Vagina (tissue), 2 donors: ENCODE measurements at regions not wholly inside any gene's neighbourhood (a gene's known extent, or its start where the extent isn't known, plus 50 kb on each side); places are given as distances from the start of the nearest gene placed in this dataset.

Experiments used
- DNase-seq, 2 donors: peaks; one replicate each; pipeline ENCODE4 v3.0.0-alpha.2; 2017; ENCODE audit errors: extremely low spot score in 2 of 2
- H3K27ac ChIP-seq: fragments of 200-600 bp; sonication (generic); one replicate; pipeline ENCODE4 v1.5.1; 2019
- H3K27me3 ChIP-seq: fragments of 200-600 bp; sonication (generic); one replicate; pipeline ENCODE4 v1.5.1; 2019
- H3K36me3 ChIP-seq, 2 donors: fragments of 200-600 bp; sonication (generic); one replicate each; pipeline ENCODE4 v1.5.1; 2017 to 2019
- H3K4me1 ChIP-seq: fragments of 200-600 bp; sonication (generic); one replicate; pipeline ENCODE4 v1.5.1; 2019
- H3K4me3 ChIP-seq, 2 donors: fragments of 200-600 bp; sonication (generic); 1 replicate in 1 of 2; 2 replicates in 1 of 2; pipeline ENCODE4 v1.5.1; 2016 to 2019
- H3K9me3 ChIP-seq: fragments of 200-600 bp; sonication (generic); one replicate; pipeline ENCODE4 v1.5.1; 2019
- CTCF ChIP-seq, 3 experiments: fragments of 450-650 bp in 2 of 3; fragments of 200-600 bp in 1 of 3; sonication (generic) in 1 of 3; IDR thresholded peaks; one replicate each; pipeline ENCODE4 v1.5.1; 2017 to 2019; ENCODE audit warnings: antibody characterized with exemption in 3 of 3, mild to moderate bottlenecking in 2 of 3, moderate library complexity in 2 of 3
- POLR2A ChIP-seq, 2 donors: fragments of 450-650 bp; IDR thresholded peaks; one replicate each; pipeline ENCODE4 v1.6.1; 2017; ENCODE audit warnings: antibody characterized with exemption in 2 of 2, mild to moderate bottlenecking in 2 of 2, moderate library complexity in 2 of 2
- POLR2AphosphoS5 ChIP-seq, 2 donors: sonication (generic); formaldehyde crosslinking; IDR thresholded peaks; one replicate each; pipeline ENCODE4 v1.9.0; 2017; ENCODE audit warnings: antibody characterized with exemption in 2 of 2, mild to moderate bottlenecking in 2 of 2, low read depth in 1 of 2; ENCODE audit not compliant: insufficient read depth in 1 of 2
- intact Hi-C: fragments of 100-400 bp; cut with DNase I; formaldehyde crosslinking; loops from one replicate; pipeline ENCODE4 v1.15.1; 2023

- Histone ChIP-seq H3K4me1 (no peaks in the 10 kb centered on the region), H3K9me3 (no peaks in the 10 kb centered on the region), H3K27me3 (no peaks in the 10 kb centered on the region), H3K36me3 (no peaks in the 10 kb centered on the region), H3K27ac (no peak overlapping the region), H3K4me3 (no peak overlapping the region)
- no peak for DNase-seq
- TF ChIP-seq POLR2AphosphoS5 (IDR thresholded peaks at IDR 0.05; ENCODE audit: insufficient read depth in 1 of 2, low read depth in 1 of 2) (no peak), POLR2A (IDR thresholded peaks at IDR 0.05) (no peak), CTCF (IDR thresholded peaks at IDR 0.05) (no peak)
- intact Hi-C loops = no loop called here
Observed at GRCh38 chr20:7262803-7263202, 495.3 kb downstream of the BMP2 start.

- no peaks in the 10 kb centered on the region for H3K4me1 ChIP-seq
- intact Hi-C loops = no loop called here
- no peak for TF ChIP-seq POLR2AphosphoS5 (IDR thresholded peaks at IDR 0.05; ENCODE audit: insufficient read depth in 1 of 2, low read depth in 1 of 2)
- no peak for TF ChIP-seq CTCF (IDR thresholded peaks at IDR 0.05)
- no peak for TF ChIP-seq POLR2A (IDR thresholded peaks at IDR 0.05)
- no peak for DNase-seq
- H3K36me3 ChIP-seq = no peaks in the 10 kb centered on the region
- H3K27ac ChIP-seq = no peak overlapping the region
- H3K4me3 ChIP-seq = no peak overlapping the region
- H3K27me3 ChIP-seq = no peaks in the 10 kb centered on the region
- no peaks in the 10 kb centered on the region for H3K9me3 ChIP-seq
Observed at GRCh38 chr20:7264137-7264536, 496.7 kb downstream of the BMP2 start.

GRCh38 chr20:7269452-7269851 lies 502.0 kb downstream of the BMP2 start:
- TF ChIP-seq CTCF (IDR thresholded peaks at IDR 0.05) (no peak), POLR2A (IDR thresholded peaks at IDR 0.05) (no peak), POLR2AphosphoS5 (IDR thresholded peaks at IDR 0.05; ENCODE audit: insufficient read depth in 1 of 2, low read depth in 1 of 2) (no peak)
- no peaks in the 10 kb centered on the region for H3K27me3 ChIP-seq
- no peaks in the 10 kb centered on the region for H3K4me1 ChIP-seq
- no peak overlapping the region for H3K4me3 ChIP-seq
- no peak overlapping the region for H3K27ac ChIP-seq
- H3K9me3 ChIP-seq = no peaks in the 10 kb centered on the region
- H3K36me3 ChIP-seq = no peaks in the 10 kb centered on the region
- no peak for DNase-seq
- intact Hi-C loops = no loop called here

GRCh38 chr20:7272512-7272911 lies 505.0 kb downstream of the BMP2 start:
- no peak overlapping the region for H3K27ac ChIP-seq
- intact Hi-C loops = no loop called here

GRCh38 chr20:7274870-7275269 lies 507.4 kb downstream of the BMP2 start:
- DNase-seq = no peak
- TF ChIP-seq CTCF (IDR thresholded peaks at IDR 0.05) = no peak
- Histone ChIP-seq H3K27me3 (no peaks in the 10 kb centered on the region), H3K27ac (no peak overlapping the region), H3K4me1 (no peaks in the 10 kb centered on the region), H3K4me3 (no peak overlapping the region), H3K9me3 (no peaks in the 10 kb centered on the region), H3K36me3 (no peaks in the 10 kb centered on the region)
- intact Hi-C loops = no loop called here

More at GRCh38 chr20:7272512-7272911, 505.0 kb downstream of the BMP2 start:
- Histone ChIP-seq H3K4me3 (no peak overlapping the region), H3K9me3 (no peaks in the 10 kb centered on the region), H3K27me3 (no peaks in the 10 kb centered on the region), H3K36me3 (no peaks in the 10 kb centered on the region), H3K4me1 (no peaks in the 10 kb centered on the region)
- DNase-seq = no peak
- no peak for TF ChIP-seq POLR2AphosphoS5 (IDR thresholded peaks at IDR 0.05; ENCODE audit: insufficient read depth in 1 of 2, low read depth in 1 of 2)
- TF ChIP-seq CTCF (IDR thresholded peaks at IDR 0.05) = no peak
- TF ChIP-seq POLR2A (IDR thresholded peaks at IDR 0.05) = no peak
